H1 (cell line): ENCODE measurements at regions not wholly inside any gene's neighbourhood (a gene's known extent, or its start where the extent isn't known, plus 50 kb on each side); places are given as distances from the start of the nearest gene placed in this dataset.

ENCODE experiments used
- CTCF ChIA-PET: fragments of 300-600 bp; sonication (Branson Sonifier 250); formaldehyde crosslinking; loops from one replicate; lab custom pipeline; 2021; ENCODE audit not compliant: partially characterized antibody; lab: Charles Lee
- POLR2A ChIA-PET: fragments of 300-600 bp; sonication (Branson Sonifier 250); formaldehyde crosslinking; loops from one replicate; lab custom pipeline; 2021; ENCODE audit warnings: inconsistent platforms; ENCODE audit not compliant: partially characterized antibody; lab: Charles Lee
- DNase-seq, 2 experiments: peaks; one replicate each; pipeline versions ENCODE4 v3.0.0 to v3.0.0-alpha.2; 2010 to 2022; ENCODE audit warnings: low spot score in 2 of 2, low read depth in 1 of 2, mixed read lengths in 1 of 2
- FAIRE-seq: peaks from 2 replicates; lab custom pipeline; 2011; peaks lifted over from hg19 to GRCh38; lab: Jason Lieb, UNC
- H2AFZ ChIP-seq: 2 replicates; pipeline ENCODE4 v1.8.1; 2012; ENCODE audit warnings: low read length, inconsistent platforms
- H2AK5ac ChIP-seq: 2 replicates; pipeline ENCODE4 v1.6.1; 2013; ENCODE audit warnings: low read depth, low read length
- H2BK120ac ChIP-seq: replicated peaks from 2 replicates; pipeline ENCODE3; 2013; ENCODE audit warnings: low read depth, low read length, inconsistent platforms
- H2BK12ac ChIP-seq: 2 replicates; pipeline ENCODE4 v1.6.1; 2013; ENCODE audit warnings: low read depth, low read length
- H2BK15ac ChIP-seq: 2 replicates; pipeline ENCODE4 v1.6.1; 2013; ENCODE audit warnings: low read length
- H2BK20ac ChIP-seq: 2 replicates; pipeline ENCODE4 v1.6.1; 2013; ENCODE audit warnings: low read length
- H2BK5ac ChIP-seq: 2 replicates; pipeline ENCODE4 v1.6.1; 2013; ENCODE audit warnings: low read depth, low read length
- H3K14ac ChIP-seq: 2 replicates; pipeline ENCODE4 v1.6.1; 2013; ENCODE audit warnings: inconsistent platforms; ENCODE audit not compliant: insufficient read length
- H3K18ac ChIP-seq: 2 replicates; pipeline ENCODE4 v1.6.1; 2013; ENCODE audit warnings: low read length; ENCODE audit errors: extremely low read depth
- H3K23ac ChIP-seq: 2 replicates; pipeline ENCODE4 v1.6.1; 2013; ENCODE audit warnings: inconsistent platforms; ENCODE audit not compliant: insufficient read length
- H3K23me2 ChIP-seq: 2 replicates; pipeline ENCODE4 v1.6.1; 2013; ENCODE audit warnings: low read depth, low read length
- H3K27ac ChIP-seq: 2 replicates; pipeline ENCODE4 v1.6.1; 2011; ENCODE audit warnings: low read depth, low read length, inconsistent platforms
- H3K27me3 ChIP-seq, 4 experiments: replicated peaks in 1 of 4; 1 replicate in 1 of 4; 2 replicates in 3 of 4; pipeline versions ENCODE4 v1.6.1 to v1.8.1; 2011 to 2013; ENCODE audit warnings: low read length in 3 of 4, mild to moderate bottlenecking in 3 of 4, inconsistent platforms in 2 of 4, mixed read lengths in 2 of 4, moderate library complexity in 1 of 4; ENCODE audit not compliant: control insufficient read depth in 3 of 4, insufficient read depth in 3 of 4; ENCODE audit errors: extremely low read depth in 1 of 4
- H3K36me3 ChIP-seq, 4 experiments: 2 replicates each; pipeline versions ENCODE4 v1.6.1 to v1.8.1; 2011 to 2013; ENCODE audit warnings: mild to moderate bottlenecking in 4 of 4, low read length in 3 of 4, moderate library complexity in 2 of 4, control low read depth in 1 of 4, inconsistent platforms in 1 of 4; ENCODE audit not compliant: insufficient read depth in 4 of 4, control insufficient read depth in 2 of 4
- H3K4ac ChIP-seq: replicated peaks from 2 replicates; pipeline ENCODE3; 2013; ENCODE audit warnings: low read length, low read depth, mixed read lengths, inconsistent platforms; ENCODE audit not compliant: insufficient read length
- H3K4me1 ChIP-seq, 4 experiments: replicated peaks in 1 of 4; 1 replicate in 1 of 4; 2 replicates in 3 of 4; pipeline versions ENCODE4 v1.6.1 to v1.8.1; 2011 to 2013; ENCODE audit warnings: low read length in 3 of 4, inconsistent platforms in 2 of 4, mixed read lengths in 1 of 4; ENCODE audit not compliant: insufficient read depth in 4 of 4, control insufficient read depth in 3 of 4
- H3K4me2 ChIP-seq, 2 experiments: 2 replicates each; pipeline versions ENCODE4 v1.6.1 to v1.8.1; 2011 to 2013; ENCODE audit warnings: low read depth in 2 of 2, low read length in 2 of 2, control low read depth in 1 of 2, inconsistent platforms in 1 of 2, mild to moderate bottlenecking in 1 of 2; ENCODE audit not compliant: insufficient read depth in 1 of 2
- H3K4me3 ChIP-seq, 4 experiments: fragments of 200-600, 300-600 bp in 1 of 4; sonication (generic), shearing (Covaris generic), sonication (Bioruptor Twin) in 1 of 4; 2 replicates each; pipeline versions ENCODE4 v1.5.1 to v1.8.1; 2011 to 2016; ENCODE audit warnings: low read length in 4 of 4, low read depth in 3 of 4, control low read depth in 2 of 4, inconsistent platforms in 2 of 4, mild to moderate bottlenecking in 2 of 4, mixed read lengths in 1 of 4, moderate library complexity in 1 of 4; ENCODE audit not compliant: insufficient read depth in 2 of 4; ENCODE audit errors: extremely low read depth in 1 of 4
- H3K56ac ChIP-seq: replicated peaks from 2 replicates; pipeline ENCODE3; 2013; ENCODE audit warnings: low read depth, mild to moderate bottlenecking, mixed read lengths, low read length, inconsistent platforms; ENCODE audit not compliant: insufficient read length
- H3K79me1 ChIP-seq: 2 replicates; pipeline ENCODE4 v1.6.1; 2013; ENCODE audit warnings: low read depth, low read length, control low read depth
- H3K79me2 ChIP-seq, 2 experiments: 2 replicates each; pipeline versions ENCODE4 v1.6.1 to v1.8.1; 2012 to 2013; ENCODE audit warnings: low read length in 2 of 2, mild to moderate bottlenecking in 2 of 2, inconsistent platforms in 1 of 2; ENCODE audit not compliant: insufficient read depth in 2 of 2, control insufficient read depth in 1 of 2
- H3K9ac ChIP-seq, 4 experiments: replicated peaks in 1 of 4; 1 replicate in 1 of 4; 2 replicates in 3 of 4; pipeline versions ENCODE4 v1.6.1 to v1.8.1; 2011 to 2013; ENCODE audit warnings: low read depth in 3 of 4, low read length in 3 of 4, control low read depth in 2 of 4, mild to moderate bottlenecking in 2 of 4, moderate library complexity in 2 of 4, inconsistent platforms in 1 of 4; ENCODE audit errors: extremely low read depth in 1 of 4
- H3K9me3 ChIP-seq, 2 experiments: 2 replicates each; pipeline versions ENCODE4 v1.6.1 to v1.8.1; 2012 to 2013; ENCODE audit warnings: mild to moderate bottlenecking in 2 of 2, moderate library complexity in 2 of 2, control low read depth in 1 of 2, inconsistent platforms in 1 of 2, low read depth in 1 of 2, low read length in 1 of 2, mixed read lengths in 1 of 2; ENCODE audit not compliant: insufficient read depth in 2 of 2
- H4K20me1 ChIP-seq, 2 experiments: replicated peaks in 1 of 2; 2 replicates each; pipeline versions ENCODE3 to v1.8.1; 2011 to 2013; ENCODE audit warnings: inconsistent platforms in 2 of 2, low read length in 2 of 2, mild to moderate bottlenecking in 1 of 2; ENCODE audit not compliant: insufficient read depth in 2 of 2, control insufficient read depth in 1 of 2
- H4K5ac ChIP-seq: 2 replicates; pipeline ENCODE4 v1.6.1; 2013; ENCODE audit warnings: low read length, low read depth, mixed read lengths, inconsistent platforms; ENCODE audit not compliant: insufficient read length
- H4K8ac ChIP-seq: 2 replicates; pipeline ENCODE4 v1.8.0; 2013; ENCODE audit warnings: mild to moderate bottlenecking, moderate library complexity, low read length, inconsistent platforms; ENCODE audit not compliant: insufficient read depth; ENCODE audit errors: extremely low read depth
- H4K91ac ChIP-seq: replicated peaks from 2 replicates; pipeline ENCODE3; 2013; ENCODE audit warnings: low read length, mixed read lengths, inconsistent platforms; ENCODE audit not compliant: insufficient read length
- GABPA ChIP-seq: IDR thresholded peaks from 2 replicates; pipeline ENCODE4 v1.6.1; 2011; ENCODE audit warnings: mild to moderate bottlenecking, low read length, moderate library complexity, borderline replicate concordance; ENCODE audit not compliant: insufficient read depth
- HDAC2 ChIP-seq, 2 experiments: fragments of 300-600 bp in 1 of 2; sonication (generic) in 1 of 2; IDR thresholded peaks; 2 replicates each; pipeline ENCODE4 v1.6.1; 2011 to 2012; ENCODE audit warnings: low read depth in 2 of 2, low read length in 2 of 2, mild to moderate bottlenecking in 2 of 2, moderate library complexity in 2 of 2, borderline replicate concordance in 1 of 2, inconsistent platforms in 1 of 2
- MAFK ChIP-seq: IDR thresholded peaks from 2 replicates; pipeline ENCODE4 v1.6.1; 2012; ENCODE audit warnings: low read depth, mild to moderate bottlenecking, improper control_type of control experiment, low read length
- NANOG ChIP-seq: IDR thresholded peaks from 2 replicates; pipeline ENCODE4 v1.6.1; 2011; ENCODE audit warnings: low read length, low read depth, mild to moderate bottlenecking, inconsistent platforms; ENCODE audit not compliant: insufficient read depth, poor library complexity, severe bottlenecking
- PHF8 ChIP-seq: fragments of 200-600 bp; sonication (generic); conservative IDR thresholded peaks from 2 replicates; pipeline ENCODE4 v1.7.1; 2012; ENCODE audit warnings: low read depth, mild to moderate bottlenecking, inconsistent platforms, low read length, moderate library complexity
- POLR2AphosphoS5 ChIP-seq: IDR thresholded peaks from 2 replicates; pipeline ENCODE4 v1.6.1; 2011; ENCODE audit warnings: low read depth, low read length
- RFX5 ChIP-seq: IDR thresholded peaks from 2 replicates; pipeline ENCODE4 v1.6.1; 2011; ENCODE audit warnings: low read depth, low read length, improper control_type of control experiment, borderline replicate concordance
- SIN3A ChIP-seq, 2 experiments: IDR thresholded peaks in 1 of 2; conservative IDR thresholded peaks in 1 of 2; 2 replicates each; pipeline ENCODE4 v1.6.1; 2011 to 2012; ENCODE audit warnings: low read length in 2 of 2, improper control_type of control experiment in 1 of 2, low read depth in 1 of 2, mild to moderate bottlenecking in 1 of 2
- SP1 ChIP-seq: IDR thresholded peaks from 2 replicates; pipeline ENCODE4 v1.6.1; 2011; ENCODE audit warnings: low read depth, low read length
- TAF1 ChIP-seq: IDR thresholded peaks from 2 replicates; pipeline ENCODE4 v1.6.1; 2011; ENCODE audit warnings: mild to moderate bottlenecking, low read depth, low read length
- TAF7 ChIP-seq: optimal IDR thresholded peaks from 2 replicates; pipeline ENCODE3; 2011; ENCODE audit warnings: low read depth, mild to moderate bottlenecking, inconsistent platforms, low read length, moderate library complexity, borderline replicate concordance
- TEAD4 ChIP-seq: IDR thresholded peaks from 2 replicates; pipeline ENCODE4 v1.6.1; 2012; ENCODE audit warnings: low read depth, low read length, inconsistent platforms, mixed read lengths
- WGBS, 2 experiments: shearing (Covaris generic) in 1 of 2; methylation state at CpG; one replicate each; pipeline versions ENCODE4 v1.1.6 to v1.1.7; 2013 to 2015; ENCODE audit warnings: low lambda C conversion rate in 2 of 2, mixed read lengths in 2 of 2, inconsistent platforms in 1 of 2, low coverage in 1 of 2, missing lambda C conversion rate in 1 of 2; ENCODE audit not compliant: insufficient replicate concordance in 2 of 2, insufficient coverage in 1 of 2, insufficient read length in 1 of 2; ENCODE audit errors: extremely low coverage in 1 of 2, missing lambda C conversion rate in 1 of 2; 5-methylcytosine and 5-hydroxymethylcytosine counted together

DNA sequence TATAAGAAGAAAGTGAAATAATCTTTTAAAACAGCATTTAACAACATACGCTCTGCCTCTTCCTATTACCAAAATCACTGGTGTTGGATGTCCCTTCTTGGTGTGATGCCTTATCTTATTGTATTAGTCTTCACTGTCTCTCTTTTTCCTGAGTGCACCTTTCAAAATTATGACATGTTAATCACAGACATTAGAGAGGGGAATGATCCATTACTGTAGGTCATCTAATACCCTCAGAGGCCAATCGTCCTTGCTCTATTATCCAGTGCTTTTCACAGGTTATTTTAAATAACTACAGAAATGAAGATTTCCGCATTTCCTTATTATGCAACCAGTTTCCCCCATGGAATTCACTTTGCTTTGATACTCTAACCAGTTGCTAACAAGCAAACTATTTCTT is 1292.7 kb downstream of the MAT2B start:
- H2AK5ac ChIP-seq = no peak overlapping the region
- no peak overlapping the region for H2BK12ac ChIP-seq
- no peak overlapping the region for H3K9ac ChIP-seq
- no peaks in the 10 kb centered on the region for H4K20me1 ChIP-seq
- H4K5ac ChIP-seq = no peak overlapping the region
- H3K4me2 ChIP-seq = peak overlapping the region in 1 of 2 experiments; percentile 38; a peak in 2 of 4 replicates
- H3K79me2 ChIP-seq = no peaks in the 10 kb centered on the region
- ChIA-PET POLR2A (no interaction called here), CTCF (no interaction called here)
- H4K8ac ChIP-seq = no peak overlapping the region
- DNase-seq (no peak), FAIRE-seq (no peak)
- no peak overlapping the region for H2BK120ac ChIP-seq
- no peak for TF ChIP-seq MAFK
- no peak for TF ChIP-seq TAF1
- TF ChIP-seq SIN3A (conservative IDR thresholded peaks at IDR 0.05 in 1 of 2, IDR thresholded peaks at IDR 0.05 in 1 of 2; ENCODE audit: low read depth in 1 of 2, low read length in 2 of 2) = no peak
- TF ChIP-seq TEAD4 = no peak
- no peak for TF ChIP-seq NANOG
- no peak for TF ChIP-seq GABPA
- no peak for TF ChIP-seq SP1
- TF ChIP-seq HDAC2 (IDR thresholded peaks at IDR 0.05; ENCODE audit: borderline replicate concordance in 1 of 2, low read depth in 2 of 2, low read length in 2 of 2) = no peak
- TF ChIP-seq TAF7 = no peak
- no peak for TF ChIP-seq PHF8
- no peak for TF ChIP-seq RFX5
- no peak for TF ChIP-seq POLR2AphosphoS5
- WGBS, 2 experiments = 65% methylated on average over 3 of the region's 3 CpGs; no CpG with 5 or more reads in 1 of the 2 experiments
- H3K36me3 ChIP-seq = peaks cover 0 to 5% (median 0%) of the 10 kb centered on the region in 4 experiments; a peak in 2 of 8 replicates
- H3K4me3 ChIP-seq = peak overlapping the region in 1 of 4 experiments; percentile 4; a peak in 1 of 8 replicates
- H3K79me1 ChIP-seq = no peaks in the 10 kb centered on the region
- H3K27me3 ChIP-seq = no peaks in the 10 kb centered on the region
- H3K18ac ChIP-seq = no peak overlapping the region
- no peak overlapping the region for H3K56ac ChIP-seq
- H2BK20ac ChIP-seq = no peak overlapping the region
- no peak overlapping the region for H3K23ac ChIP-seq
- peaks cover 0 to 5% (median 0%) of the 10 kb centered on the region in 4 experiments; a peak in 2 of 7 replicates for H3K4me1 ChIP-seq
- H4K91ac ChIP-seq = no peak overlapping the region
- H3K23me2 ChIP-seq = no peaks in the 10 kb centered on the region
- H3K4ac ChIP-seq = no peak overlapping the region
- no peak overlapping the region for H2AFZ ChIP-seq
- peaks cover 20 to 21% of the 10 kb centered on the region in 2 experiments for H3K9me3 ChIP-seq
- no peak overlapping the region for H3K27ac ChIP-seq
- no peak overlapping the region for H2BK15ac ChIP-seq
- no peak overlapping the region for H3K14ac ChIP-seq
- H2BK5ac ChIP-seq = no peak overlapping the region
